GM12875 (cell line): ENCODE measurements at regions not wholly inside any gene's neighbourhood (a gene's known extent, or its start where the extent isn't known, plus 50 kb on each side); places are given as distances from the start of the nearest gene placed in this dataset.

Source experiments
- H3K4me3 ChIP-seq: one replicate; pipeline ENCODE4 v1.5.1; 2011; ENCODE audit warnings: low read depth, low read length, control low read depth
- CTCF ChIP-seq: IDR thresholded peaks from 2 replicates; pipeline ENCODE4 v1.5.1; 2011; ENCODE audit warnings: low read depth, mild to moderate bottlenecking, control low read depth, inconsistent platforms, low read length, moderate library complexity, borderline replicate concordance; ENCODE audit not compliant: insufficient read depth

- TF ChIP-seq CTCF = no peak
- no peak overlapping the region for H3K4me3 ChIP-seq
Observed at GRCh38 chr9:120230227-120230626, 349.7 kb downstream of the CDK5RAP2 start.

- no peak for TF ChIP-seq CTCF
- no peak overlapping the region for H3K4me3 ChIP-seq
Observed at GRCh38 chr9:120221844-120222243, 358.1 kb downstream of the CDK5RAP2 start.

GRCh38 chr9:120214332-120214731 is 365.6 kb downstream of the CDK5RAP2 start:
- TF ChIP-seq CTCF = no peak
- H3K4me3 ChIP-seq = no peak overlapping the region

GRCh38 chr9:120212853-120213200 is 367.1 kb downstream of the CDK5RAP2 start:
- TF ChIP-seq CTCF = no peak
- H3K4me3 ChIP-seq = no peak overlapping the region

- no peak for TF ChIP-seq CTCF
- no peak overlapping the region for H3K4me3 ChIP-seq
Observed at GRCh38 chr9:120212153-120212852, 367.7 kb downstream of the CDK5RAP2 start.

- TF ChIP-seq CTCF = no peak
Observed at GRCh38 chr9:120210274-120210673, 369.7 kb downstream of the CDK5RAP2 start.

GRCh38 chr9:120202856-120203654 is 376.9 kb downstream of the CDK5RAP2 start:
- no peak for TF ChIP-seq CTCF

More at GRCh38 chr9:120210274-120210673, 369.7 kb downstream of the CDK5RAP2 start:
- no peak overlapping the region for H3K4me3 ChIP-seq

More at GRCh38 chr9:120202856-120203654, 376.9 kb downstream of the CDK5RAP2 start:
- no peak overlapping the region for H3K4me3 ChIP-seq
